Ishikawa (cell line): ENCODE measurements at regions not wholly inside any gene's neighbourhood (a gene's known extent, or its start where the extent isn't known, plus 50 kb on each side); places are given as distances from the start of the nearest gene placed in this dataset.

ENCODE experiments used
- CEBPB ChIP-seq: IDR thresholded peaks from 2 replicates; pipeline ENCODE4 v1.6.1; 2012
- CREB1 ChIP-seq: IDR thresholded peaks from 2 replicates; pipeline ENCODE4 v1.6.1; 2012; ENCODE audit warnings: low read depth
- EGR1 ChIP-seq: IDR thresholded peaks from 2 replicates; pipeline ENCODE4 v1.6.1; 2012
- EP300 ChIP-seq: IDR thresholded peaks from 2 replicates; pipeline ENCODE4 v1.6.1; 2012; ENCODE audit warnings: borderline replicate concordance
- FOXM1 ChIP-seq: IDR thresholded peaks from 2 replicates; pipeline ENCODE4 v1.6.1; 2012; ENCODE audit warnings: low read depth, borderline replicate concordance
- NFIC ChIP-seq: IDR thresholded peaks from 2 replicates; pipeline ENCODE4 v1.6.1; 2012
- RAD21 ChIP-seq: IDR thresholded peaks from 2 replicates; pipeline ENCODE4 v1.6.1; 2012; ENCODE audit warnings: low read depth
- REST ChIP-seq: IDR thresholded peaks from 2 replicates; pipeline ENCODE4 v1.6.1; 2012; ENCODE audit warnings: low read depth, mild to moderate bottlenecking
- TAF1 ChIP-seq: IDR thresholded peaks from 2 replicates; pipeline ENCODE4 v1.6.1; 2012; ENCODE audit warnings: low read depth, mild to moderate bottlenecking
- TCF12 ChIP-seq: IDR thresholded peaks from 2 replicates; pipeline ENCODE4 v1.6.1; 2012; ENCODE audit warnings: low read depth
- TEAD4 ChIP-seq: IDR thresholded peaks from 2 replicates; pipeline ENCODE4 v1.6.1; 2012
- YY1 ChIP-seq: IDR thresholded peaks from 2 replicates; pipeline ENCODE4 v1.6.1; 2012; ENCODE audit warnings: low read depth
- ZBTB7A ChIP-seq: IDR thresholded peaks from 2 replicates; pipeline ENCODE4 v1.6.1; 2012; ENCODE audit warnings: low read depth
- TF ChIP-seq, protein P1 (sequence below): IDR thresholded peaks from 2 replicates; pipeline ENCODE4 v1.6.1; 2012
- TF ChIP-seq, protein P2 (sequence below): IDR thresholded peaks from 2 replicates; pipeline ENCODE4 v1.6.1; 2012

DNA sequence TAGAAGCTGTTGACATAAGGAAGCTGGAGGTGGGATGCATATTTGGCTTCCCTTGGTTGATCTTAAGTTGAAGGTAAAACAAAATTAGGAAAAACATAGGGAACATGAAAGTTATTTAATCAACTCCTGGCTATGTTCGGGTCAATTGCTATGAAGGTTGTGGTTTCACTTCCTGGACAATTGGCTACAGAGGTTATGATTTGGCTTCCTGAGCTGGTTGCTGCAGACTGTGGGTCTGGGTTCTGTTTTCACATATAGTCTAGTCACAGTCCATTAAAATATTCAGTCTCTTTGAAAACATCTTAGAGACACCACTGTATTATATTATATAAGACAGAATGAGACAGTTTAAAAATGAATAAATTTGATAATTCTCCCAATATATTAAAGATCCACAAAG is 895.2 kb upstream of the USP15 start:
- TF ChIP-seq NFIC: no peak
- TF ChIP-seq YY1: no peak
- TF ChIP-seq CEBPB: no peak
- no peak for TF ChIP-seq REST
- TF ChIP-seq, protein P1, sequence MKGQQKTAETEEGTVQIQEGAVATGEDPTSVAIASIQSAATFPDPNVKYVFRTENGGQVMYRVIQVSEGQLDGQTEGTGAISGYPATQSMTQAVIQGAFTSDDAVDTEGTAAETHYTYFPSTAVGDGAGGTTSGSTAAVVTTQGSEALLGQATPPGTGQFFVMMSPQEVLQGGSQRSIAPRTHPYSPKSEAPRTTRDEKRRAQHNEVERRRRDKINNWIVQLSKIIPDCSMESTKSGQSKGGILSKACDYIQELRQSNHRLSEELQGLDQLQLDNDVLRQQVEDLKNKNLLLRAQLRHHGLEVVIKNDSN: no peak
- TF ChIP-seq EP300: no peak
- no peak for TF ChIP-seq FOXM1
- no peak for TF ChIP-seq EGR1
- no peak for TF ChIP-seq CREB1
- TF ChIP-seq TCF12: no peak
- TF ChIP-seq RAD21: no peak

- TF ChIP-seq YY1 (no peak), TCF12 (no peak), EGR1 (no peak), NFIC (no peak), TEAD4 (no peak), CREB1 (no peak), REST (no peak), EP300 (no peak), ZBTB7A (no peak)
- TF ChIP-seq, protein P1: no peak
Observed at GRCh38 chr12:61367281-61367785, 892.9 kb upstream of the USP15 start.

- TF ChIP-seq TAF1: no peak
- no peak for TF ChIP-seq TCF12
- no peak for TF ChIP-seq EP300
- no peak for TF ChIP-seq ZBTB7A
- TF ChIP-seq NFIC: no peak
- TF ChIP-seq REST: no peak
- TF ChIP-seq RAD21: no peak
- no peak for TF ChIP-seq CEBPB
- TF ChIP-seq TEAD4: no peak
- no peak for TF ChIP-seq CREB1
- TF ChIP-seq, protein P2, sequence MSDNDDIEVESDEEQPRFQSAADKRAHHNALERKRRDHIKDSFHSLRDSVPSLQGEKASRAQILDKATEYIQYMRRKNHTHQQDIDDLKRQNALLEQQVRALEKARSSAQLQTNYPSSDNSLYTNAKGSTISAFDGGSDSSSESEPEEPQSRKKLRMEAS: no peak
- no peak for TF ChIP-seq EGR1
- TF ChIP-seq, protein P1: no peak
- no peak for TF ChIP-seq YY1
- TF ChIP-seq FOXM1: no peak
Observed at GRCh38 chr12:61369241-61369910, 890.8 kb upstream of the USP15 start.

DNA sequence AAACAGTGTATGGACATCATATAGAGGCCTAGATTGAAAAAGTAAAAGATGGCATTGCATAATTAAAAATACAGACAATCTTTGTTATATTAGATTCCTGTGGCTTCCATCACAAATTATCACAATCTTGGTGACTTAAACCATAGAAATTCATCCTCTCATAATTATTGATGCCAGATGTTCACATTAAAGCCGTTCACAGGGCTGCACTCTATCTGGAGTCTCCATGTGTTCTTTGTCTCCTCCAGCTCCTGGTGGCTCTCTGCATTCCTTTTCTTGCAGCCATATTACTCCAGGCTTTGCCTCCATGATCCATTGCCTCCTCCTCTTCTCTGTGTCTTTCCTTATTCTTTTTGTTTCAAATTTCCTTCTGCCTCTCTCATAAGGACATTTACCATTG is 875.7 kb upstream of the USP15 start:
- TF ChIP-seq NFIC (no peak), EGR1 (no peak), YY1 (no peak), ZBTB7A (no peak), FOXM1 (no peak), CEBPB (no peak)
